HG03060 (cell line): ENCODE measurements at regions not wholly inside any gene's neighbourhood (a gene's known extent, or its start where the extent isn't known, plus 50 kb on each side); places are given as distances from the start of the nearest gene placed in this dataset.
A peak's percentile ranks its signal among the peaks of the same experiment; 100 is the strongest.

Source experiments
- ATAC-seq: cut with Tn5 transposase; IDR thresholded peaks from one replicate; pipeline ENCODE4 v1.9.1; 2021; ENCODE audit warnings: low read depth, moderate number of reproducible peaks; ENCODE audit not compliant: unreplicated experiment

- no peak for ATAC-seq
Measured at GRCh38 chr10:14468023-14468441, 137.3 kb upstream of the FRMD4A start.

GRCh38 chr10:14466257-14466656 is 135.5 kb upstream of the FRMD4A start:
- no peak for ATAC-seq

GRCh38 chr10:14460447-14460846 is 129.7 kb upstream of the FRMD4A start:
- no peak for ATAC-seq

GRCh38 chr10:14459665-14460064 is 128.9 kb upstream of the FRMD4A start:
- no peak for ATAC-seq

GRCh38 chr10:14456870-14457266 is 126.1 kb upstream of the FRMD4A start:
- peak; percentile 7 for ATAC-seq

- peak; percentile 71 for ATAC-seq
Measured at GRCh38 chr10:14456218-14456869, 125.6 kb upstream of the FRMD4A start.

GRCh38 chr10:14454629-14455028 is 123.9 kb upstream of the FRMD4A start:
- ATAC-seq, result no peak

- no peak for ATAC-seq
Measured at GRCh38 chr10:14454206-14454605, 123.5 kb upstream of the FRMD4A start.

GRCh38 chr10:14453593-14453992 is 122.9 kb upstream of the FRMD4A start:
- no peak for ATAC-seq

- no peak for ATAC-seq
Measured at GRCh38 chr10:14451341-14451740, 120.6 kb upstream of the FRMD4A start.

- ATAC-seq, result no peak
Measured at GRCh38 chr10:14450041-14450491, 119.3 kb upstream of the FRMD4A start.

- no peak for ATAC-seq
Measured at GRCh38 chr10:14449293-14449815, 118.6 kb upstream of the FRMD4A start.

GRCh38 chr10:14448197-14448990 is 117.7 kb upstream of the FRMD4A start:
- no peak for ATAC-seq

GRCh38 chr10:14447094-14447839 is 116.5 kb upstream of the FRMD4A start:
- ATAC-seq, result no peak

GRCh38 chr10:14439451-14440259 is 108.9 kb upstream of the FRMD4A start:
- ATAC-seq, result no peak

GRCh38 chr10:14438576-14438975 is 107.9 kb upstream of the FRMD4A start:
- no peak for ATAC-seq

- ATAC-seq, result no peak
Measured at GRCh38 chr10:14438057-14438456, 107.3 kb upstream of the FRMD4A start.

GRCh38 chr10:14435976-14436632 is 105.4 kb upstream of the FRMD4A start:
- no peak for ATAC-seq

- ATAC-seq, result no peak
Measured at GRCh38 chr10:14433147-14433546, 102.4 kb upstream of the FRMD4A start.

- no peak for ATAC-seq
Measured at GRCh38 chr10:14431868-14432267, 101.1 kb upstream of the FRMD4A start.
